ENCODE measurements at regions not wholly inside any gene's neighbourhood (a gene's known extent, or its start where the extent isn't known, plus 50 kb on each side); places are given as distances from the start of the nearest gene placed in this dataset.
A peak's percentile ranks its signal among the peaks of the same experiment; 100 is the strongest.

DNA sequence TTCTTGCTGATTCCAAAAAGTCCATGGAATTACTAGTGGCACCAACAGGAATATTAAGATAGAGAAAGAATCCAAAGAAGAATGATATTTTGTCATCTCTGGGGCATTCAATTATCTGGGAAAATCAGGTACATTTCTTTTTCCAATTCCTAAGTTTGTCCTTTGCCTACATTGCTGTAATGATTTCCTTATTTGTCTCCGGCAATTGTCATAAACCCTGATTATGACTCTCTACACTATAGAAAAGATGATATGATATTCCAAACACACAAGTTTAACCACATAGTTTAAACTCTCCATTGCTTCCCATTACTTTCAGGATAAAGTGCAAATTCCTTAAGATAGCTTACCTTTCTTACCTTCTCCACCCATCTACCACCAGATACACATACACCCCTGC, 647.0 kb downstream of the PLPP3 start:
- H3K27me3 ChIP-seq: no peaks in the 10 kb centered on the region
- H3K36me3 ChIP-seq: no peaks in the 10 kb centered on the region
- TF ChIP-seq, protein P1, sequence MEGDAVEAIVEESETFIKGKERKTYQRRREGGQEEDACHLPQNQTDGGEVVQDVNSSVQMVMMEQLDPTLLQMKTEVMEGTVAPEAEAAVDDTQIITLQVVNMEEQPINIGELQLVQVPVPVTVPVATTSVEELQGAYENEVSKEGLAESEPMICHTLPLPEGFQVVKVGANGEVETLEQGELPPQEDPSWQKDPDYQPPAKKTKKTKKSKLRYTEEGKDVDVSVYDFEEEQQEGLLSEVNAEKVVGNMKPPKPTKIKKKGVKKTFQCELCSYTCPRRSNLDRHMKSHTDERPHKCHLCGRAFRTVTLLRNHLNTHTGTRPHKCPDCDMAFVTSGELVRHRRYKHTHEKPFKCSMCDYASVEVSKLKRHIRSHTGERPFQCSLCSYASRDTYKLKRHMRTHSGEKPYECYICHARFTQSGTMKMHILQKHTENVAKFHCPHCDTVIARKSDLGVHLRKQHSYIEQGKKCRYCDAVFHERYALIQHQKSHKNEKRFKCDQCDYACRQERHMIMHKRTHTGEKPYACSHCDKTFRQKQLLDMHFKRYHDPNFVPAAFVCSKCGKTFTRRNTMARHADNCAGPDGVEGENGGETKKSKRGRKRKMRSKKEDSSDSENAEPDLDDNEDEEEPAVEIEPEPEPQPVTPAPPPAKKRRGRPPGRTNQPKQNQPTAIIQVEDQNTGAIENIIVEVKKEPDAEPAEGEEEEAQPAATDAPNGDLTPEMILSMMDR (IDR thresholded peaks at IDR 0.05): no peak
- no peak for TF ChIP-seq EP300 (IDR thresholded peaks at IDR 0.05)
- TF ChIP-seq POLR2A (IDR thresholded peaks at IDR 0.05): no peak
- H3K4me3 ChIP-seq: no peak overlapping the region
- H3K27ac ChIP-seq: peak overlapping the region in 1 of 2 donors; percentile 46
- WGBS, 3 donors: 94 to 100% (median 98%) methylated on average over 1 of the region's 1 CpG
- intact Hi-C loops (cut with DNase I): no loop called here
- no peak for DNase-seq
- peaks cover 11% of the 10 kb centered on the region for H3K4me1 ChIP-seq (ENCODE audit: insufficient read depth)
- H3K9me3 ChIP-seq: no peaks in the 10 kb centered on the region

DNA sequence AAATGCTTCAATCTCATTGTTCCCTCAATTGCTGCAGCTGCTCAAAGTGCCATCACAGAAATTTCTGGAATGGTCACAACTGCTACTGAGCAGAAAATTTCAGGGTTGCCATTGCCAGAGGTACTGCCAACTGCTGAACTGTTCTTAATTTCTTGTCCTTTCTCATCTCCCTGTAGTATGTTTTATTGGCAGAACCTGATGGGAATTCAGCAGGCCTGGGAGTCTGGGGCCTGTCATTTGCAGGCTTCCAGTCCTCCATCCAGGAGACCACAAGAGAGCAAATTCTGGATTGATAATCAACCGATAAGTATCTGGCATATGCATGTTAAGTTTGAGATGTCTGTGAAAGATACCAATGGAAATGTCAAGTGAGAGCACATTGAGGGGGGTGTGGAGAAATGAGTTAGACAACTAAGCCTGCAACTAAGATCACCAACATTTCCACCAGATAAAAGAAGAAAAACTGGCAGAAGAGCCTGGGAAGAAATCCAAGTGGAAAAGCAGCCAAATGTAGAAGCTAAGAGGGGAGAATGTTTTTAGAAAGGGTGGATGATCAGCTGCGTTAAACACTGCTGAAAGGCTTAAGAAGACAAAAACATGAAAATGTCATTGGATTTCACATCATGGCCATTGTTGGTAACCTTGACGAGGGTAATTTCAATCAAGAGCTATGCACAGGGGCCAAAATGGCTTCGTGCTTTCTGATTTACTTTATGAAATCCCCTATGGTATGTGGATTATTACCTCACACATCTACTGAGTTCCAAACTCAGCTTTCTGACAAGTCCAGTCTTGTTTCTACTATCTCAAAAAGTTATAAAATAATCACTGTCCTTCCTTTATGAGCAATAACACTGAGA, 648.1 kb downstream of the PLPP3 start:
- Histone ChIP-seq H3K27me3 (no peaks in the 10 kb centered on the region), H3K27ac (peak overlapping the region in 1 of 2 donors; percentile 46), H3K9me3 (no peaks in the 10 kb centered on the region), H3K36me3 (no peaks in the 10 kb centered on the region), H3K4me1 (ENCODE audit: insufficient read depth) (peaks cover 11% of the 10 kb centered on the region), H3K4me3 (no peak overlapping the region)
- WGBS, 3 donors: 17 to 22% (median 18%) methylated on average over 4 of the region's 4 CpGs
- TF ChIP-seq, protein P1 (IDR thresholded peaks at IDR 0.05): no peak
- TF ChIP-seq POLR2A (IDR thresholded peaks at IDR 0.05) (no peak), EP300 (IDR thresholded peaks at IDR 0.05) (no peak)
- DNase-seq: peak in 2 of 5 donors; percentile 14 to 30
- intact Hi-C loops (cut with DNase I): no loop called here

DNA sequence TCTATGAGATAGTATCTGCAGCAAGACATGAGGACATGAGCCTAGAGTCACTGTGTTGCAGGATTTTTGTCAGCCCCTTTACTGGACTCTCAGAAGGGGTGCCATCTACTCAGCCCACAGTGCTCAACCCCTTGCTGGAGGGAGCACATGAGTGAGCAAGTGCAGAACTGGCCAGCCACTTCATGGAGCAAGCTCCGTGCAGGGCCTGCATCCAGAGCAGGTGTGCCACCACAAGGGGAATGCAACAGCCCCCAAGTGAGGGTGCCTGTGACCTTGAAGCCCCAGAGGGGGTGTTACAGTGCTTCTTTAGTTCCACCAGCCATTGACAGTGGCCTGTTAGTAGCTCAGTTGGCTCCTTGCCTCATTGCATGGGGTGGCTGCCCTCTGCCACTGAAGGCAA, 649.7 kb downstream of the PLPP3 start:
- WGBS, 3 donors: 94 to 100% methylated on average over 1 of the region's 1 CpG; no CpG with 5 or more reads in 1 of the 3 donors
- intact Hi-C loops (cut with DNase I): no loop called here
- Histone ChIP-seq H3K36me3 (no peaks in the 10 kb centered on the region), H3K4me1 (ENCODE audit: insufficient read depth) (peaks cover 11% of the 10 kb centered on the region), H3K27me3 (no peaks in the 10 kb centered on the region), H3K27ac (no peak overlapping the region), H3K4me3 (no peak overlapping the region), H3K9me3 (no peaks in the 10 kb centered on the region)
- TF ChIP-seq EP300 (IDR thresholded peaks at IDR 0.05) (no peak), POLR2A (IDR thresholded peaks at IDR 0.05) (no peak)
- TF ChIP-seq, protein P1 (IDR thresholded peaks at IDR 0.05): no peak
- DNase-seq: peak in 1 of 5 donors; percentile 26

DNA sequence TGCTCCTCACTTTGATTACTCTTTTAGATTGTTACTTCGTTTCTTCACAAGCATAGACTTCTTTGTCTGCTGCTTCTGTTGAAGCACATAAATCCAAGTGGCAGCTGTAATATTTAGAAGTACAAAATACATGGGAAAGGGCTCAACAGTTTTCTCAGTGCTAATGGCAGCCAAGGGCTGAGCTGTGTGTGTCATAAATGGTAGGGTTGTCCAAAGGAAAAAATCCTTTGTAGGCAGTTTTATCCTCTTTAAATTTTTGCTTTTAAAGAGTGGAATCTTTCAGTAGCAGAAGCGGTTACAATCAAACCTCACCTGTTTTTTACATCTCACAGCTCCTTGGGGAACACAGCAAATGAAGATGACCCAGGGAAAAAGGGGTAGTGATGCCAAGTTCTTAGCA, 650.8 kb downstream of the PLPP3 start:
- Histone ChIP-seq H3K36me3 (no peaks in the 10 kb centered on the region), H3K4me1 (ENCODE audit: insufficient read depth) (peaks cover 11% of the 10 kb centered on the region), H3K27me3 (no peaks in the 10 kb centered on the region), H3K9me3 (no peaks in the 10 kb centered on the region), H3K27ac (no peak overlapping the region), H3K4me3 (no peak overlapping the region)
- no peak for DNase-seq
- intact Hi-C loops (cut with DNase I): no loop called here
- WGBS, 3 donors: 63 to 73% (median 65%) methylated on average over 2 of the region's 2 CpGs
- TF ChIP-seq, protein P1 (IDR thresholded peaks at IDR 0.05): no peak
- TF ChIP-seq EP300 (IDR thresholded peaks at IDR 0.05) (no peak), POLR2A (IDR thresholded peaks at IDR 0.05) (no peak)

Data from ovary (tissue), 7 donors.